HG03108 (cell line): ENCODE measurements at regions not wholly inside any gene's neighbourhood (a gene's known extent, or its start where the extent isn't known, plus 50 kb on each side); places are given as distances from the start of the nearest gene placed in this dataset.

ENCODE experiments used
- ATAC-seq: cut with Tn5 transposase; IDR thresholded peaks from one replicate; pipeline ENCODE4 v1.9.1; 2021; ENCODE audit warnings: moderate library complexity; ENCODE audit not compliant: unreplicated experiment

- ATAC-seq = no peak
These were observed 150.4 kb downstream of the C7orf25 start for GRCh38 chr7:42761486-42761885.

- no peak for ATAC-seq
These were observed 153.7 kb downstream of the C7orf25 start for GRCh38 chr7:42758124-42758523.

GRCh38 chr7:42756841-42757240 is 155.0 kb downstream of the C7orf25 start:
- no peak for ATAC-seq

- no peak for ATAC-seq
These were observed 158.0 kb downstream of the C7orf25 start for GRCh38 chr7:42753811-42754363.

GRCh38 chr7:42753367-42753766 is 158.5 kb downstream of the C7orf25 start:
- ATAC-seq = no peak

- no peak for ATAC-seq
These were observed 161.7 kb downstream of the C7orf25 start for GRCh38 chr7:42750172-42750571.

GRCh38 chr7:42747044-42747443 is 164.8 kb downstream of the C7orf25 start:
- no peak for ATAC-seq

GRCh38 chr7:42746214-42746613 is 165.7 kb downstream of the C7orf25 start:
- no peak for ATAC-seq

GRCh38 chr7:42745357-42746059 is 166.4 kb downstream of the C7orf25 start:
- ATAC-seq = no peak

GRCh38 chr7:42744746-42745145 is 167.1 kb downstream of the C7orf25 start:
- no peak for ATAC-seq

- no peak for ATAC-seq
These were observed 168.6 kb downstream of the C7orf25 start for GRCh38 chr7:42743077-42743858.

- no peak for ATAC-seq
These were observed 169.6 kb downstream of the C7orf25 start for GRCh38 chr7:42742318-42742717.

GRCh38 chr7:42740408-42740807 is 171.5 kb downstream of the C7orf25 start:
- no peak for ATAC-seq

GRCh38 chr7:42739638-42740037 is 172.2 kb downstream of the C7orf25 start:
- ATAC-seq = no peak

GRCh38 chr7:42736931-42737330 is 174.9 kb downstream of the C7orf25 start:
- no peak for ATAC-seq

GRCh38 chr7:42735081-42735480 is 176.8 kb downstream of the C7orf25 start:
- no peak for ATAC-seq

GRCh38 chr7:42734568-42734967 is 177.3 kb downstream of the C7orf25 start:
- ATAC-seq = no peak

- no peak for ATAC-seq
These were observed 178.8 kb downstream of the C7orf25 start for GRCh38 chr7:42733040-42733439.

GRCh38 chr7:42730586-42730985 is 181.3 kb downstream of the C7orf25 start:
- no peak for ATAC-seq

GRCh38 chr7:42729053-42729765 is 182.7 kb downstream of the C7orf25 start:
- ATAC-seq = no peak

GRCh38 chr7:42727451-42727850 is 184.4 kb downstream of the C7orf25 start:
- no peak for ATAC-seq
